Common myeloid progenitor, CD34-positive (primary cell): ENCODE measurements at regions not wholly inside any gene's neighbourhood (a gene's known extent, or its start where the extent isn't known, plus 50 kb on each side); places are given as distances from the start of the nearest gene placed in this dataset.

Source experiments
- CTCF ChIA-PET: fragments of 350-600 bp; sonication (Branson Sonifier 250); formaldehyde crosslinking; loops from one replicate; lab custom pipeline; 2021; ENCODE audit warnings: antibody characterized with exemption; lab: Charles Lee
- POLR2A ChIA-PET: fragments of 350-600 bp; sonication (Branson Sonifier 250); formaldehyde crosslinking; loops from one replicate; lab custom pipeline; 2021; ENCODE audit warnings: antibody characterized with exemption; lab: Charles Lee
- DNase-seq, 3 donors: peaks; one replicate each; pipeline versions ENCODE4 v3.0.0 to v3.0.0-alpha.2; 2013
- H3K27ac ChIP-seq, 2 experiments: 1 replicate in 1 of 2; 2 replicates in 1 of 2; pipeline ENCODE4 v1.7.0; 2013; ENCODE audit warnings: inconsistent platforms in 2 of 2, low read length in 2 of 2, mild to moderate bottlenecking in 2 of 2, low read depth in 1 of 2, moderate library complexity in 1 of 2; ENCODE audit not compliant: severe bottlenecking in 2 of 2, insufficient read depth in 1 of 2, poor library complexity in 1 of 2
- H3K27me3 ChIP-seq, 5 experiments: replicated peaks in 2 of 5; 1 replicate in 3 of 5; 2 replicates in 2 of 5; pipeline versions ENCODE4 v1.6.1 to v1.7.0; 2013; ENCODE audit warnings: low read length in 4 of 5, mild to moderate bottlenecking in 2 of 5, moderate library complexity in 2 of 5, inconsistent platforms in 1 of 5; ENCODE audit not compliant: insufficient read depth in 5 of 5, control insufficient read depth in 4 of 5
- H3K36me3 ChIP-seq, 4 experiments: 1 replicate in 2 of 4; 2 replicates in 2 of 4; pipeline versions ENCODE4 v1.6.1 to v1.7.0; 2013; ENCODE audit warnings: low read length in 3 of 4, control low read depth in 1 of 4, mild to moderate bottlenecking in 1 of 4; ENCODE audit not compliant: control insufficient read depth in 4 of 4, insufficient read depth in 4 of 4
- H3K4me1 ChIP-seq, 4 experiments: 1 replicate in 3 of 4; 2 replicates in 1 of 4; pipeline versions ENCODE4 v1.6.1 to v1.7.1; 2013; ENCODE audit warnings: low read length in 3 of 4, mild to moderate bottlenecking in 3 of 4, control low read depth in 1 of 4, inconsistent platforms in 1 of 4, moderate library complexity in 1 of 4; ENCODE audit not compliant: control insufficient read depth in 4 of 4, insufficient read depth in 4 of 4; ENCODE audit errors: control extremely low read depth in 1 of 4
- H3K4me3 ChIP-seq, 7 experiments: 1 replicate in 4 of 7; 2 replicates in 3 of 7; pipeline versions ENCODE4 v1.5.1 to v1.7.0; 2013; ENCODE audit warnings: mild to moderate bottlenecking in 7 of 7, low read length in 6 of 7, moderate library complexity in 6 of 7, inconsistent platforms in 2 of 7, low read depth in 2 of 7, control low read depth in 1 of 7; ENCODE audit not compliant: insufficient read depth in 4 of 7, control insufficient read depth in 1 of 7; ENCODE audit errors: extremely low read depth in 1 of 7
- H3K9me3 ChIP-seq, 5 experiments: 1 replicate in 4 of 5; 2 replicates in 1 of 5; pipeline versions ENCODE4 v1.6.1 to v1.7.1; 2013; ENCODE audit warnings: low read length in 4 of 5, mild to moderate bottlenecking in 2 of 5, inconsistent platforms in 1 of 5, low read depth in 1 of 5, moderate library complexity in 1 of 5; ENCODE audit not compliant: control insufficient read depth in 4 of 5, insufficient read depth in 2 of 5; ENCODE audit errors: control extremely low read depth in 1 of 5
- WGBS: methylation state at CpG from one replicate; pipeline ENCODE4 v1.1.5; 2013; ENCODE audit not compliant: insufficient coverage; 5-methylcytosine and 5-hydroxymethylcytosine counted together

- no peak overlapping the region for H3K4me3 ChIP-seq
- H3K4me1 ChIP-seq: no peaks in the 10 kb centered on the region
- peaks cover 0 to 2% (median 0%) of the 10 kb centered on the region in 5 experiments for H3K9me3 ChIP-seq
- H3K36me3 ChIP-seq: no peaks in the 10 kb centered on the region
- CTCF ChIA-PET: no interaction called here
- H3K27ac ChIP-seq: no peak overlapping the region
- POLR2A ChIA-PET: no interaction called here
- DNase-seq: no peak
- no peaks in the 10 kb centered on the region for H3K27me3 ChIP-seq
- WGBS: 100% methylated on average over 2 of the region's 2 CpGs
These were observed 296.1 kb downstream of the TENT5A start for GRCh38 chr6:81456416-81456815.

GRCh38 chr6:81455641-81456040 is 296.8 kb downstream of the TENT5A start:
- peaks cover 0 to 2% (median 0%) of the 10 kb centered on the region in 5 experiments for H3K9me3 ChIP-seq
- H3K4me3 ChIP-seq: no peak overlapping the region
- ChIA-PET POLR2A (no interaction called here), CTCF (no interaction called here)
- H3K36me3 ChIP-seq: no peaks in the 10 kb centered on the region
- no peaks in the 10 kb centered on the region for H3K4me1 ChIP-seq
- no peaks in the 10 kb centered on the region for H3K27me3 ChIP-seq
- WGBS: 100% methylated on average over 1 of the region's 1 CpG
- no peak for DNase-seq
- no peak overlapping the region for H3K27ac ChIP-seq

- ChIA-PET CTCF (no interaction called here), POLR2A (no interaction called here)
- no peaks in the 10 kb centered on the region for H3K36me3 ChIP-seq
- no peak overlapping the region for H3K4me3 ChIP-seq
- 91% methylated on average over 2 of the region's 2 CpGs for WGBS
- no peak overlapping the region for H3K27ac ChIP-seq
- H3K27me3 ChIP-seq: no peaks in the 10 kb centered on the region
- H3K9me3 ChIP-seq: no peaks in the 10 kb centered on the region
- no peak for DNase-seq
- H3K4me1 ChIP-seq: no peaks in the 10 kb centered on the region
These were observed 300.7 kb downstream of the TENT5A start for GRCh38 chr6:81451787-81452186.

- Histone ChIP-seq H3K36me3 (no peaks in the 10 kb centered on the region), H3K27me3 (no peaks in the 10 kb centered on the region), H3K4me1 (no peaks in the 10 kb centered on the region), H3K4me3 (no peak overlapping the region), H3K27ac (no peak overlapping the region), H3K9me3 (no peaks in the 10 kb centered on the region)
- WGBS: no CpG with 5 or more reads among the region's 2 CpGs
- ChIA-PET CTCF (no interaction called here), POLR2A (no interaction called here)
- no peak for DNase-seq
These were observed 302.3 kb downstream of the TENT5A start for GRCh38 chr6:81450180-81450579.

- Histone ChIP-seq H3K27me3 (no peaks in the 10 kb centered on the region), H3K4me1 (no peaks in the 10 kb centered on the region), H3K27ac (no peak overlapping the region), H3K36me3 (no peaks in the 10 kb centered on the region), H3K9me3 (peaks cover 0 to 2% (median 0%) of the 10 kb centered on the region in 5 experiments), H3K4me3 (no peak overlapping the region)
- no peak for DNase-seq
- no CpG with 5 or more reads among the region's 1 CpG for WGBS
- CTCF ChIA-PET: no interaction called here
- POLR2A ChIA-PET: no interaction called here
These were observed 306.0 kb downstream of the TENT5A start for GRCh38 chr6:81446509-81446908.

GRCh38 chr6:81439417-81439816 is 313.1 kb downstream of the TENT5A start:
- H3K27ac ChIP-seq: no peak overlapping the region
- no peaks in the 10 kb centered on the region for H3K36me3 ChIP-seq
- H3K9me3 ChIP-seq: peaks cover 0 to 11% (median 1%) of the 10 kb centered on the region in 5 experiments
- no peaks in the 10 kb centered on the region for H3K4me1 ChIP-seq
- H3K27me3 ChIP-seq: no peaks in the 10 kb centered on the region
- no peak overlapping the region for H3K4me3 ChIP-seq
- ChIA-PET POLR2A (no interaction called here), CTCF (interaction anchor here (0.7 kb wide), 1 partner anchor 1594 kb away, joined by 3 read pairs; no protein-coding TSS in a partner anchor)
- no CpG with 5 or more reads among the region's 2 CpGs for WGBS
- DNase-seq: no peak

GRCh38 chr6:81436990-81437389 is 315.5 kb downstream of the TENT5A start:
- DNase-seq: no peak
- CTCF ChIA-PET: no interaction called here

More at GRCh38 chr6:81436990-81437389, 315.5 kb downstream of the TENT5A start:
- Histone ChIP-seq H3K36me3 (no peaks in the 10 kb centered on the region), H3K4me1 (no peaks in the 10 kb centered on the region), H3K9me3 (peaks cover 0 to 11% (median 1%) of the 10 kb centered on the region in 5 experiments), H3K27ac (no peak overlapping the region), H3K27me3 (no peaks in the 10 kb centered on the region), H3K4me3 (no peak overlapping the region)
- WGBS: no CpG with 5 or more reads among the region's 1 CpG
- POLR2A ChIA-PET: no interaction called here
